ENCODE measurements at regions not wholly inside any gene's neighbourhood (a gene's known extent, or its start where the extent isn't known, plus 50 kb on each side); places are given as distances from the start of the nearest gene placed in this dataset.
A peak's percentile ranks its signal among the peaks of the same experiment; 100 is the strongest.
"Not testable (repeated sequence)": the region's sequence is repeated elsewhere in the genome, so short reads cannot be mapped to it uniquely, and the experiment has no call there.

DNA sequence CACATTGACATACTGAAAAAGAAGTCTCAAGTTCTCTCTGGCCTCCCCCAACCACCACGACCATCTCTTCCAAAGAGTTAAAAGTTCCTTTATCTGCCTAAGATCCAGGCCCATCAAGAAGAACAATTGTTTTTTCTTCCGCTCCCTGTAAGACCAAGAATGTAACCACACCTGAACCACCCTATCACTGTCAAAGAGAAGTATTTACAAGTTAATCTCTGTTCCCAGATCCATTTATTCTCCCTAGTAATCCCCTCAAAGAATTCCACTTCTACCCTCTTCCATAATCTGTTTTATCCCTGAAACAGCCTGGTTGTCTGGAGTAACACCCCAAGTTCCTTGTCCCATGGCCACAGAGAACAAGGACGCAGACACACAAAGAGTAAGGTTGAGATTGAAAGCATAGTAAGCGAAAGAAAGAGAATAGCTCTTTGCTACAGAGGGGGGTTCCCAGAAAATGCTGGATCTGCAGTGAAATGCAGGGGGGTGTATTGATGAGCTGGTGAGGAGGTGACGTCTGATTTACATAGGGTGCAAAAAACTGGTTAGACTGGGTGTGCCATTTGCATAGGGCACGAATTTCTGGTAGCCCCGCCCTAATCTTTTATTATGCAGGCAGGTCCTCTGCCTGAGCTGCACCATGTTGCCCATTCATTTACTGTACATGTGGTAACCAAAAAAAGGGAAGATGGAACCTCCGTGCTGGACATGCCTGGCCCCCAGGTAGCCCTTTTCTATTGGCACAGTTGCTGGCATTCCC, 122.0 kb downstream of the SKIDA1 start:
- no peak for DNase-seq

- DNase-seq: no peak
Observed at GRCh38 chr10:21402606-21403083, 122.8 kb downstream of the SKIDA1 start.

- DNase-seq: no peak
Observed at GRCh38 chr10:21401196-21401595, 124.3 kb downstream of the SKIDA1 start.

- DNase-seq: no peak
Observed at GRCh38 chr10:21399392-21400035, 126.0 kb downstream of the SKIDA1 start.

DNA sequence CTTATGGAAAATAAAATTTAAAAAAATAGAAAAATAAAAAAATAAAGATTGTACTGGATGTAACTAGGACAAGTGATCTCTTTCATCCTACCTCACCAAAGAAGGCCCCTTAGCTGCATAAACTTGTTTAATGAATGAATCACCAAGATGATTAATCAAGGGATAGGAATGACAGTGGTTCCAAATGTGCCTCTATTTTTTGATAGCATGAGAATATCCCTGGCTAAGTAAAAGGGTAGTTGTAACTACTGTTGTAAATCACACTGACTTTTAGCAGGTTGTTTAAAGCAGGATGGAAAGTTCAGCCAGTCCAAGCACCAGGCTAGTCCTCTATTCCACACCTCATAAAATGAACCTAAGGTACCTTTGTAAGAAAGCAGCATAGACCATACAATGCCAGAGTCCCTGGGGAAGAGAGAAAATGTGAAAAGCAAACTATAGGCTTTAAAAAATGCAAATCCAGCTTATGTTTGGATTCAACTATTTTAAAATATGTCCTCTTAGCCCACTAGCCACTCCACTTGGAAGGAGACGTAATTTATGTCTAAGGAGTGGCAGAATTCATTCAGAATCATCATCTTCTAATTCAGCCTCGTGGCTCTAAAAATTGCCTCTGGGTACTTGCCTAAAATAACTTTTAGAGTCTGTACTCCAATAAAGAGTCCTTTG, 126.8 kb downstream of the SKIDA1 start:
- no peak for DNase-seq

DNA sequence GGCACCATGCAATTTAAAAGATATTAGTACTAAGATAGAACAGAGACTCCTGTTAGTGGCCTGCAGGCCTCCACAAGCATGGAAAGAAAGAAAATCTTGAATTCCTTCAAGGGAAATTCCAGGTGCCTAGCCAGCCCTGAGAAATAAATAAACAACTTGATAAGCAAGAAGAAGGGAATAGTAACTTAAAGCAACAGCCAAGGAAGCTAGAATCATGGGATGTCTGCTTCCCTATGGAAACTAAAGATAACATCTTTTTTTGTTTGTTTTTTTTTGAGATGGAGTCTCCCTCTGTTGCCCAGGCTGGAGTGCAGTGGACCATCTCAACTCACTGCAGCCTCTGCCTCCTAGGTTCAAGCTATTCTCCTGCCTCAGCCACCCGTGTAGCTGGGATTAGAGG, 128.6 kb downstream of the SKIDA1 start:
- no peak for DNase-seq

DNA sequence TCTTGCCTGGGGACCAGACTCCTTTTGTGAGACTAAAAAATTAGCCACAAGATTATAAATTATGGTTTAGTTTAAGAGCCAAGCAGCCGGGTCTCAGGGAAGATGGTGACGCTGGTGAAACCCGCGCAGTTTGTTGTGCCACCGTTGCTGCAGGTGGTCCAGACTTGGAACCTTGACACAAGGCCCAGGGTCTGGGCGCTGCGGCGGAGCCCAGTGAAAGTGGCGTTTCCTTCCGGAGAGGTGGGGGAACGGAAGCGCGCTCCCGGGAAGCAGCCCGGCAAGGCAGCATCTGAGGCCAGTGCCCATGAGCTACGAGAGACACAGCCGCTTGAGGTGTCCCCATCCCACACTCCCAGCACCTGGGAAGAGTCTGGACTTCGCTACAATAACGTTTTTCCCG, 131.6 kb downstream of the SKIDA1 start:
- no peak for DNase-seq

- no peak for DNase-seq
Observed at GRCh38 chr10:21388589-21388988, 136.9 kb downstream of the SKIDA1 start.

DNA sequence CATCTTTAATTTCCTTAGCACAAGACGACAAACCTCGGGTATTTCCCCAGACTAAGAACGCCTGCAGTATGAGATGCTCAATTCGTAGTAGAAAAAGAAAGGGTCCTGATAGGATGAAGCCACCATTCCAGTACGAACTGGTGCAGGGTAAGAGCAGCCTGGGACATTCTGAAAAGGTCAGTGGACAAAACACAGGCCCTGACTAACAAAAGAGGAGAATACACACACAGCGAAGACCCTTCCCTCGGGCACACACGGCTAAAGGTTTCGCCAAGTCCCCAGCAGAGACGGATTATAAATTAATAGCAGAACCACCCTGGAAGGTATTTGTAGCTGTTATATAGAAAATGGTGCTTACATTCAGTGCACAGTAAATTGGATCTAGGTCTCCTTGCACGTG, 137.6 kb downstream of the SKIDA1 start:
- no peak for DNase-seq

- DNase-seq: no peak
Observed at GRCh38 chr10:21385996-21386585, 139.4 kb downstream of the SKIDA1 start.

DNA sequence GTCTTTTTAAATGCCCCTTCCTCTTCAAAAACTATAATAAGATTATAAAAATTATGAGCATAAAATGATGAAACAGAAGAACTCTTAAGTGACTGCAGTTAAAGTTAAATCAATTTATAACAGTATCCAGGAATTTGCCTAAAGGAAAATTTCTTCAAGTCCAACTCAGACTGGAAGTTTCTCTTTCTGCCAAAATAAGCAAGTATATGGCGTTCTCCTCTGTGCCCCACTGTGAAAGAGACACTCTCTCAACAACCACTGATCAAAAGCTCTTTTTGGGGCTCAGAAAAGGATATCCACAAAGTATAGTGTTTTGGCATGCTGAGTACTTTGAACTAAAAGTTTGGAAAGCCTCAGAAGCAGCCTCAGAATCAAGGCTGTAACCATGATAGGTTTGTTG, 139.9 kb downstream of the SKIDA1 start:
- DNase-seq: no peak

DNA sequence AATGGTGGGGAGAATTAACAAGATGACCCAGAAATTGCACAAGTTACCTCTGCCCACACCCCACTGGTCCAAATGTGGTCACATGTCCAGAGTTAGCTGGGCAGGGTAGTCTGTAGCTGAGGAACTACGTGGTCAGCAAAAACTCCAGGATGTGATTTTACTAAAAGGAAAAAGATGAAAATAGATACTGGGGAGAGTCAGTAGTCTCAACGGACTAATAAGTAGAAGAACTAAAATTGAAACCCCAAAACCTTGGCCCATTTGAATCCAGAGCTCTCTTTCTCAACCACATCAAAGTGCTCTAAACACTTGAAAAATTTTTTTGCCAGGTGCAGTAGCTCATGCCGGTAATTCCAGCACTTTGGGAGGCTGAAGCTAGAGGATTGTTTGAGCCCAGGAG, 146.3 kb downstream of the SKIDA1 start:
- DNase-seq: peak; percentile 1

DNA sequence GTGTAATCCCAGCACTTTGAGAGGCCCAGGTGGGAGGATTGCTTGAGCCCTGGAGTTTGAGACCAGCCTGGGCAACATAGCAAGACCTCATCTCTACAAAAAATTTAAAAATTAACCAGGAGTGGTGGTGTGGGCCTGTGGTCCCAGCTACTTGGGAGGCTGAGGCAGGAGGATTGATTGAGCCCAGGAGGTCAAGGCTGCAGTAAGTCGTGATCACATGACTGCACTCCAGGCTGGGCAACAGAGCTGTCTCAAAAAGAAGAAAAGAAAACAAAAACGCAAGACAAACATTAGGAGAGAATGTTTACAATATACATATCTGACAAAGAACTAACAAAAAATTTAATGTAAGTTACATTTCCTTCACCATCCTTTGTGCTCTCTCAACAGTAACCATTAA, 150.2 kb downstream of the SKIDA1 start:
- DNase-seq: not testable (repeated sequence)

- DNase-seq: not testable (repeated sequence)
Observed at GRCh38 chr10:21373881-21374280, 151.6 kb downstream of the SKIDA1 start.

DNA sequence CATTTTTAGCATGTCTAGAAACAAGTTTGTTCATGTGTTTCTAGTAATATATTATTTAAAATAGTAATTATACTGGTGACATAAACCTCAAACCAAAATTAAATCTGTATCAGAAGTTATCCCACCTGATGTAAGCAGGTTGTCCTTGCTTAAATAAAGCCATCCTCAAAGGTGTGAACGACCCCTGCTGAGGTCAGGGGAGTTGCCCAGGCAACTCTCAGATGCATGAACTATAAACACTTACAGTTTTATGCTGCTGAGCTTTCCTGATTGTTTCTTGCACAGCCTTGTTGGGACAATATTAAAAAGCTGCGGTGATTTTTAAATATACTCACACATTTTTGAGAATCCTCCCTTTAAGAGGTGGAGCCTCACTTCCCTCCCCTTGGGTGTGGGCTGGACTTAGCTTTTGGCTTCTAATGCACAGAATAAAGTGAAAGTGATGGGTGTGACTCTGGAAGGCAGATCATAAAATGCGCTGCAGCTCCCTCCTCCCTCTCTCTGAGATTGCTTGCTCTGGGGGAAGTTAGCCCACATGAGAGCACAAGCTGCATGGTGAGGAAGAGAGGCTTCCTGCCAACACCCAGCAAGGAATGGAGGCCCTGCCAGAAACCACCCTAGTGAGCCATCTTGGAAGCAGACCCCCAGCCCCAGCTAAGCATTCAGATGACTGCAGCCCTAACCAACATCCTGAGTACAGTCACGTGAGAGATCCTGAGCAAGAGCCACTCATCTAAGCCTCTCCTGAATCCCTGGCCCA, 152.7 kb downstream of the SKIDA1 start:
- DNase-seq: peak; percentile 30

DNA sequence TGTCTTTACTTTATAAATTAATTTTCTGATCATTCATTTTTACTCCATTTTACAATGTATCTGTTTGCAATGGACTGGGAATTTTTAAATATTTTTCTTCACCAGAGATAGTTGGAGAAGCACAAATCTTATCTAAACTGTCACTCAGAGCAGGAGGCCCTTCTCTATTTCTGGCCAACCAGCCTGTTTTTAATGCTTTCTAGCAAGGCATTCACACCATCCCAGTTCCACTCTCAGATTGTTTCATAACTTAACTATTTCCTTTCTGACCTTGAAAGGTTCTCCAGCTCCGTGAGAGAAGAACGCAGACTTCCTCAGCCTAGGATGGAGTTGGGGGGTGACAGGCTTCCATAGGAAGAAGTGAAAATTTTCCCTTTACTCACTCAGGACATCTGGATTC, 155.8 kb downstream of the SKIDA1 start:
- DNase-seq: no peak

- no peak for DNase-seq
Observed at GRCh38 chr10:21368728-21369425, 156.6 kb downstream of the SKIDA1 start.

DNA sequence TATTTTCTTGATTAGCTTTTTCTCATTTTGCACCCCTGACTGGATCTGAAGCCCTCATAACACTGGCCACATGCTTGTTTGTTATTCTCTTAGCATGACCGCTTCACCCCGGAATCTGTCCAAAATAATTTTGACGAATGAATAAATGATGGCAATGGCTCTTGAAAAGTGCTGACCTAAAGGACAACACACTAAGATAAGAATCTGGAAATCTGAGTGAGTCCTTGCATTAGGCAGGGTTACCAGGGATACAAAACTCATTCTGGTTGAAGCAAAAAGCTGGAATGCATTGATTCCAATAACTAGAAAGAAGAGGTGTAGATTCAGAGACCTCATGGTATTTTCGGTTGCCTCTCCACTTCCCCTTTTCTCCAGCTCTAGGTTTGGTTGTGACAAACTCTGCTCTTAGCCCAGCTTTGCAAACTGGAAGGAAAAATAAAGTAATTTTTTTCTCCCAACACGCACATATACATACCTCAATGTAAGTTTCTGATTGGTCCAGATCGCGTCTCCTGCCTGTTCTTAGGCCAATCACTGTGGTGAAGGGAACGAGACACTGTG, 157.4 kb downstream of the SKIDA1 start:
- DNase-seq: no peak

GRCh38 chr10:21366108-21366507, 159.4 kb downstream of the SKIDA1 start:
- not testable (repeated sequence) for DNase-seq

DNA sequence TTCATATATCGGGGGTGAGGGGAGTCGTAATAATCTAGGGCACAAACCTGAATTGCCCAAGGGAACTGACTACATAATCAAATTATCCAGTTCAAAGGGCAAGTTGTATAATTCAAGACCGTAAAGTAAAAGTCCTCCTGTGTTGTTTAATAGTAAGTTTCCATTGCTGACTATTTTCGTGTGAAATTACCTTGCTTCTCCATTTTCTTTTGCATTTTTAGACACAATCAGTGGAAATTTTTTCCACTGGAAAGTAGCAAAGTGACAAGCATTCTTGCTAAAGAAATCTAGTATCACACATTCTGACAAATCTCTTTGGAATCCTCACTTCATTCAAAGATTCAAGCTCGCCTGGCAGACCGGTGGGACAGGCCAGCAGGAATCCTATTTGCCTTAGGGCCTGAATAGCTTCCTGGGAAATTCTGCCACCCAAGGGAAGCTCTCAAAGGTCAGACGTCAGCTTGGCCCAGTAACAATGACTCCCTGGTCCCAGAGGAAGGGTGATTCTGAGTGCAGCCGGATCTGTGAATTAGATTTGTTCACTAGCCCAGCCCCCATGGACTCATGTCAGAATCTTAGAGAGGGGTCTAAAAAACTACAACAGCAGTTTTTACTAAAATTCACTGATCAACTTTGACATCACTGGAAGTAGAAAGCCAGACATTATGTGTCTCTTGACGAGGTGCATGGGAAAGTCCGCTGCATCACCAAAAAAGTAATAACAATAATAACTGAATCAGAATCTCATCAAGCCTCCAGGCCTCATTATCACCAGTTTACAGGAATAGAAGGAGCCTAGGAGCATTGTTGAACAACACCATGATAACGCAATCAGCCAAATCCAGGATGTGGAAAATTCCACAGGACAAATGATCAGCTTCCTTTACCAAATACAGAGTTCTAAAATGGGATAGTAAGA, 161.0 kb downstream of the SKIDA1 start:
- no peak for DNase-seq

GRCh38 chr10:21363731-21364104, 161.8 kb downstream of the SKIDA1 start:
- no peak for DNase-seq

Measured in activated CD4-positive, alpha-beta T cell treated with anti-CD3 and anti-CD28 coated beads, Interleukin-2, Interleukin-6, amounts not matched to agents 100 ng/mL and 50 ng/mL, durations not matched to agents 16 hours and 8 hours (primary cell).